ENCODE measurements at regions not wholly inside any gene's neighbourhood (a gene's known extent, or its start where the extent isn't known, plus 50 kb on each side); places are given as distances from the start of the nearest gene placed in this dataset.
A peak's percentile ranks its signal among the peaks of the same experiment; 100 is the strongest.

GRCh38 chr3:177598097-177598833 lies 401.0 kb upstream of the TBL1XR1 start:
- H3K36me3 ChIP-seq (ENCODE audit: insufficient read depth, low read length) = no peaks in the 10 kb centered on the region
- Mint-ChIP-seq H3K27ac (peak overlapping the region; percentile 96), H3K4me3 (peak overlapping the region; percentile 83), H3K4me1 (ENCODE audit: low read depth) (peaks cover 91% of the 10 kb centered on the region), H3K36me3 (ENCODE audit: low read depth) (no peaks in the 10 kb centered on the region), H3K27me3 (no peaks in the 10 kb centered on the region), H3K9me3 (no peaks in the 10 kb centered on the region)
- H3K27me3 ChIP-seq (ENCODE audit: control insufficient read depth in 1 of 2, insufficient read depth in 2 of 2, low read length in 2 of 2) = no peaks in the 10 kb centered on the region
- DNase-seq = no peak
- intact Hi-C loops (cut with DNase I, micrococcal nuclease) = loop anchor here in 1 of 2 experiments (5.0 to 10.0 kb wide), 5 partner anchors 47 to 546 kb away; partner anchors contain the start of gene TBL1XR1
- ChIA-PET POLR2A (interaction anchor here (0.8 to 3.0 kb wide), 17 partner anchors 9 to 453 kb away, joined by 3 to 27 read pairs (median 8); partner anchors contain the start of gene TBL1XR1), CTCF (no interaction called here)
- no peak for ATAC-seq (ENCODE audit: poor library complexity)
- peaks cover 41% of the 10 kb centered on the region for H3K4me1 ChIP-seq (ENCODE audit: insufficient read depth, low read length)
- H3K4me3 ChIP-seq (ENCODE audit: low read length) = peak overlapping the region; percentile 8
- TF ChIP-seq, protein P1, sequence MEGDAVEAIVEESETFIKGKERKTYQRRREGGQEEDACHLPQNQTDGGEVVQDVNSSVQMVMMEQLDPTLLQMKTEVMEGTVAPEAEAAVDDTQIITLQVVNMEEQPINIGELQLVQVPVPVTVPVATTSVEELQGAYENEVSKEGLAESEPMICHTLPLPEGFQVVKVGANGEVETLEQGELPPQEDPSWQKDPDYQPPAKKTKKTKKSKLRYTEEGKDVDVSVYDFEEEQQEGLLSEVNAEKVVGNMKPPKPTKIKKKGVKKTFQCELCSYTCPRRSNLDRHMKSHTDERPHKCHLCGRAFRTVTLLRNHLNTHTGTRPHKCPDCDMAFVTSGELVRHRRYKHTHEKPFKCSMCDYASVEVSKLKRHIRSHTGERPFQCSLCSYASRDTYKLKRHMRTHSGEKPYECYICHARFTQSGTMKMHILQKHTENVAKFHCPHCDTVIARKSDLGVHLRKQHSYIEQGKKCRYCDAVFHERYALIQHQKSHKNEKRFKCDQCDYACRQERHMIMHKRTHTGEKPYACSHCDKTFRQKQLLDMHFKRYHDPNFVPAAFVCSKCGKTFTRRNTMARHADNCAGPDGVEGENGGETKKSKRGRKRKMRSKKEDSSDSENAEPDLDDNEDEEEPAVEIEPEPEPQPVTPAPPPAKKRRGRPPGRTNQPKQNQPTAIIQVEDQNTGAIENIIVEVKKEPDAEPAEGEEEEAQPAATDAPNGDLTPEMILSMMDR (IDR thresholded peaks at IDR 0.05) = no peak
- no peaks in the 10 kb centered on the region for H3K9me3 ChIP-seq (ENCODE audit: control insufficient read depth in 1 of 2, insufficient read depth in 1 of 2, low read length in 2 of 2)
- H3K27ac ChIP-seq (ENCODE audit: low read depth in 1 of 2, low read length in 2 of 2) = peak overlapping the region; percentile 67 to 79

DNA sequence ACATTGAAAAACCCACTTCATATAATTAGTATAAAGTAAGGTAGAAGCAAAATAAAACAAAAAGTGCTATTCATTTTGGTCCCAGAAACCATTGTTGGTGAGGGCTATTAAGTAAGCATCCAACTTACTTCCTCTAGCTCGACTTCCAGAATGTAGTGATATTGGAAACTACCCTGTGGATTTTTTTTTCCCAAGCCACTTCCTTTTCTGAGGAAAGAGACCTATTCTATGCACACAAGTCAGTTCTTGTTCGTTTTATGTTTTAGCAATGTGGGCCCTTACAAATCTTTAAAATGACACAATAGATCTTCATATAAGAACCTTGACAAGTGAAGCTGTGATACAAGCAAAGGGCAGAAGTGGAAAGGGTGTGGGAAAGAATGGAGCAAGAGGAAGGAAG lies 402.0 kb upstream of the TBL1XR1 start:
- DNase-seq (peak in 2 of 14 experiments; percentile 29 to 36), ATAC-seq (ENCODE audit: poor library complexity) (no peak)
- Histone ChIP-seq H3K36me3 (ENCODE audit: insufficient read depth, low read length) (no peaks in the 10 kb centered on the region), H3K27ac (ENCODE audit: low read depth in 1 of 2, low read length in 2 of 2) (no peak overlapping the region), H3K27me3 (ENCODE audit: control insufficient read depth in 1 of 2, insufficient read depth in 2 of 2, low read length in 2 of 2) (no peaks in the 10 kb centered on the region), H3K9me3 (ENCODE audit: control insufficient read depth in 1 of 2, insufficient read depth in 1 of 2, low read length in 2 of 2) (no peaks in the 10 kb centered on the region), H3K4me1 (ENCODE audit: insufficient read depth, low read length) (peaks cover 41% of the 10 kb centered on the region), H3K4me3 (ENCODE audit: low read length) (no peak overlapping the region)
- TF ChIP-seq, protein P1 (IDR thresholded peaks at IDR 0.05) = no peak
- ChIA-PET CTCF (no interaction called here), POLR2A (interaction anchor here (0.8 to 3.0 kb wide), 6 partner anchors 7 to 402 kb away, joined by 3 to 27 read pairs (median 10); partner anchors contain the start of gene TBL1XR1)
- intact Hi-C loops (cut with DNase I, micrococcal nuclease) = loop anchor here in 1 of 2 experiments (5.0 to 10.0 kb wide), 5 partner anchors 45 to 547 kb away; partner anchors contain the start of gene TBL1XR1
- Mint-ChIP-seq H3K27ac (peak overlapping the region; percentile 96), H3K4me3 (peak overlapping the region; percentile 30), H3K4me1 (ENCODE audit: low read depth) (peaks cover 89% of the 10 kb centered on the region), H3K27me3 (no peaks in the 10 kb centered on the region), H3K9me3 (no peaks in the 10 kb centered on the region), H3K36me3 (ENCODE audit: low read depth) (no peaks in the 10 kb centered on the region)

- peaks cover 84% of the 10 kb centered on the region for H3K4me1 Mint-ChIP-seq (ENCODE audit: low read depth)
- DNase-seq = no peak
- H3K4me3 Mint-ChIP-seq = no peak overlapping the region
- no peak overlapping the region for H3K4me3 ChIP-seq (ENCODE audit: low read length)
- H3K4me1 ChIP-seq (ENCODE audit: insufficient read depth, low read length) = peaks cover 41% of the 10 kb centered on the region
- intact Hi-C loops (cut with DNase I, micrococcal nuclease) = loop anchor here (5.0 to 10.0 kb wide), 7 partner anchors 42 to 548 kb away; partner anchors contain the start of gene TBL1XR1 (in 1 of the 2)
- no peaks in the 10 kb centered on the region for H3K36me3 Mint-ChIP-seq (ENCODE audit: low read depth)
- ATAC-seq (ENCODE audit: poor library complexity) = no peak
- no peaks in the 10 kb centered on the region for H3K27me3 Mint-ChIP-seq
- peaks cover under 1% of the 10 kb centered on the region for H3K9me3 Mint-ChIP-seq
- TF ChIP-seq, protein P1 (IDR thresholded peaks at IDR 0.05) = no peak
- no peaks in the 10 kb centered on the region for H3K9me3 ChIP-seq (ENCODE audit: control insufficient read depth in 1 of 2, insufficient read depth in 1 of 2, low read length in 2 of 2)
- ChIA-PET POLR2A (interaction anchor here (0.9 to 3.0 kb wide), 3 partner anchors 12 to 403 kb away, joined by 3 to 15 read pairs (median 3); partner anchors contain the start of gene TBL1XR1), CTCF (no interaction called here)
- no peak overlapping the region for H3K27ac ChIP-seq (ENCODE audit: low read depth in 1 of 2, low read length in 2 of 2)
- H3K27ac Mint-ChIP-seq = peak overlapping the region; percentile 96
- H3K36me3 ChIP-seq (ENCODE audit: insufficient read depth, low read length) = no peaks in the 10 kb centered on the region
- H3K27me3 ChIP-seq (ENCODE audit: control insufficient read depth in 1 of 2, insufficient read depth in 2 of 2, low read length in 2 of 2) = no peaks in the 10 kb centered on the region
These were observed 402.6 kb upstream of the TBL1XR1 start for GRCh38 chr3:177599837-177600236.
